CD4-positive, alpha-beta T cell treated with Interleukin-15 for 4 hours (primary cell): ENCODE measurements at regions not wholly inside any gene's neighbourhood (a gene's known extent, or its start where the extent isn't known, plus 50 kb on each side); places are given as distances from the start of the nearest gene placed in this dataset.

Source experiments
- DNase-seq: peaks from one replicate; pipeline ENCODE4 v3.0.0-alpha.2; 2020; ENCODE audit warnings: low spot score

DNA sequence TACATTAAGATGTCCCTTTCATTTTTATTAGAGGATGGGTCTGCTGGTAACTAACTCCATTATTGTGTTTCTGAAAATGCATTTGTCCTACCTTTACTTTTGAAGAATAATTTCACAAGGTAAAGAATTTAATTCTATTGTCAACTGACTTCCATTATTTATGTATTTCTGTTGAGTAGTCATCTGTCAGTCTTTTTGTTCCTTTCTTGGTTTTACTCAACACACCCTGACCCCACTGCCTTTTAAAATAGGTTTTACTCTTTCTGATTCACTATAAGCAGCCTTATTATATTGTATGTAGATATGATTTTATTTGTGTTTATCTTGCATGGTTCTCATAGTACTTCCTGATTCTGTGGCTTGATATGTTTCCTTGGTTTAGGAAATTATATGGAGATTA is 237.5 kb downstream of the TGFB2 start:
- no peak for DNase-seq

DNA sequence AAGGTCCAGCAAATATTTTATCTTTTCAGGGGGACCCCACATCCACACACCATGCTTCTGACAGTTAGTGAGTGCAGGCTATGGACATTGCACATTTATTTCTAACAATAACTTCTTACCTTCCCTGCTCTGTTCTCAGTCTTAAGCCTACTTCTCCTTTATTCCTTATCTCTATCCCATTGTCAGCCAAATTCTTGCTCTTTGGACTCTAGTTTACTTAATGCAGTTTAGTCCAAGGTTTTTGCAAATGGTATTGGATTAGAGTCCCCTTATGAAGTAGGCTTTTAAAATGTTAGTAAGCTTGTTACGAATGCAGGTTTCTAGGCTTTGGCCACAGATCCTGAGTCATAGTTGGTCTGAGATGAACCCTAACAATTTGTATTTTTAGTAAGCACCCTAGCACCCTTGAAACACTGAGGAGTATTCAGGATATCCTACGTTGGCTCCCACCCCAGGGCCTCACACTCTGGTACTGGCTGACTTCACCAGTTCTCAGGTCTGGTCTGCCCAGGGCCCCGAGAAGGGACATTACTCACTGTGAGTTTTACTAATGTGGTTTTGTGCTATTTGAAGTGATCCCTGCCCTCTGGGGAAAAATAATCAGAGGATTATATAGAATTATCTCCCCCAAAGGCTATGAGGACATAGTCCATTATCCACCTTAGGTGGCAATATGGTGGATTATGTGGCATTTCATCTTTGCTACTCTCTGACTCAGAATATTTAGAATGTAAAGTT is 239.5 kb downstream of the TGFB2 start:
- no peak for DNase-seq

GRCh38 chr1:218585511-218586184 is 240.5 kb downstream of the TGFB2 start:
- DNase-seq, result no peak

DNA sequence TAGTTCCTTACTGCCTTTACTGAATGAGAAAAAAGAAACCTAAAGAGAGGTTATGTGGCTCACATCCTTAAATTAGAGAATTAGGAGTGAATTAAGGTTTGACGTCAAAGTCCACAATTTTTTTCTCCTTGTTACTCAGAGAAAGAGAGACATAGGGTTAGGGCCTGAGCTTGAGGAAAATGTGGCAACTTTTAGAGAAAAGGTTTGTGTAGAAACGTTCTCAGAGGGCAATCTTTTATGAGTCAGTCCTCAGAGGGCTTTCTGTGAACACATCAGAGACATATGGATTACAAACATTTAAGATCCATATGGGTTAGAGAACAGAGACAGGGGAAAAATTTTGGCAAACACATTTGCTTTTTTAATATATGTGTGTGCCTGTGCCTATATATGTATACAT is 242.8 kb downstream of the TGFB2 start:
- no peak for DNase-seq

GRCh38 chr1:218588540-218589172 is 243.5 kb downstream of the TGFB2 start:
- DNase-seq, result no peak

DNA sequence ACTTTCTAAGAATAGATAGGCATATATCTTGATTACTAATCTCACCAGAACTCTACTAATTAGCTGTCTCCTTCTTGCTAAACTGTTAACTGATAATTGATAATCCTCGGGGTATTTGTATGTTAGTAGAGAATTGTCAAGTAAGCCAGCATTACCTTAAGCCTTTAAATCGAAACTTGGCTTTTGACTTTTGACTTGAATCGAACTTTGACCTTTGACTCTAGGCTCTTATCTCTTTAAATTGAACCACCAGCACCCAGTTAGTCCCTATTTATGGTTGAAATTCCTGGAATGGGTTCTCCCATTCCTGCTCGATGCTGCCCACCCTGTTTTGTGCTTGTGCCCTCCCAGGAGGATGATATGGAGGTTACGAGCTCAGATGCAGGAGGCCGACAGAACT is 244.4 kb downstream of the TGFB2 start:
- no peak for DNase-seq

DNA sequence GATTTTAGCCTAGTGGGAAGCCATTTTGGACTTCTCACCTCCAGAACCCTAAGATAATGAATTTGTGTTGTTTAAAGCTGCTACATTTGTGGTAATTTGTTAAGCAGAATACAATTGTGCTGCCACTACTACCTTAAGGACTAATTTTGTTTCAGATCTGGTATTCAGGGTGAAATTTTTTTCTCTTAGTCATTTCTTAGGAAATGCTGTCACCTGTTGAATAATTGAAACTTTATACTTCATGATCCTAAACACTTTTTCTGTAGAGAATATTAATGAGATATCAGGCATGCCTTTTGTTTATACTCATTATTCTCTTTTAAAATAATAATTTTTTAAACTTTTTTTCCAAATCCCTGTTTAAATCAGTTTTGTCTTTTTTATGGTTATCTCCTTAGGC is 246.8 kb downstream of the TGFB2 start:
- no peak for DNase-seq

- DNase-seq, result no peak
Measured at GRCh38 chr1:218592688-218593087, 247.6 kb downstream of the TGFB2 start.

DNA sequence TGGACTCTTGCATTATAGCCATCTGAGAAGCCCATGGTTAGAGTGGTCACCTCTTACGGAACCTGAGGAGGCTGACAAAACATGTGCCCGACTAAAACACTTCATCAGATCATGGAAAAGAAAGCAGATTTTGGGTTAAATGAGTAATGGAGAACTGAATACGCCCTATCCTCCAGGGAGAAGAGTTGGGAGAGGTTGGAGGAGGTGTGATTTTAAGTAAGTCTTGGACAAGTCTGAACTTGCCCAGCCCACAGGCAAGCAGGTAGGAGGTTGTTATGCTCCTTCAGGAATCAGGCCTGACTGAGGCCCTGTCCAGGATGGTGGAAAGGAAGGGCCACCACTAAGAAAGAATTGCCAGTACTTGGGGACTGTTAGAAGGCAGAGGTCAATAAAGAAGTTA is 255.8 kb downstream of the TGFB2 start:
- DNase-seq, result no peak

GRCh38 chr1:218604217-218604616 is 259.1 kb downstream of the TGFB2 start:
- no peak for DNase-seq

DNA sequence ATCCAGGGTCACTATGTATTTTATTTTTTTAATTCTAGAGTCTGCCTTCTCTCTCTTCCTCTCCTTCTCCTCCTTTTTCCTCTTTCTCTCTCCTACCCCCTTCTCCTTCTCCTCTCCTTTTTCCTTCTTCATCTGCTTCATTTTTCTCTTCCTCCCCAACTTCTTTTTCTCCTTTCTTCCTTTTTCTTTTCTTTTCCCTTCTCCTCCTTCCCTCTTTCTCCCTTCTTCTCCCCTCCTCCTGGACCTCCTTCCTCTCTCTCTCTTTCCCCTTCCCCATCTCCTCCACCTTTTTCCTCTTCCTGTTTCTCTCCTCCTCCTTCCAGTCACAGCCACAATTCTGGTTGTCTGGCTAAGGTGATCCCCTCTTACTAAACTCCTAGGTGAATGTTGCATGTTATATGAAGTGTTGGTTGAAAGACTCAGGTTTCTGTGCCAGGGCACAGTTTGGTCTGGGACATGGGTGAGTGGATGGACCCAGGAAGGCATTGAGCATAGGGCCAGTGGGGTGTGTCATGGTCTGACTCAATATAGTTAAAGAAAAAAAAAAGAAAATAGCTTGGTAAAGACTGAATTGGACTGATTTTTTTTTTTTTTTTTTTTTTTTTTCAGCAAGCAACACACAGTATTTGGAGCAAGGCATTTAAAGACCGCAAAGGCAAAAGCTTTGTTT is 266.9 kb downstream of the TGFB2 start:
- DNase-seq, result no peak

- DNase-seq, result no peak
Measured at GRCh38 chr1:218613105-218613504, 268.0 kb downstream of the TGFB2 start.

DNA sequence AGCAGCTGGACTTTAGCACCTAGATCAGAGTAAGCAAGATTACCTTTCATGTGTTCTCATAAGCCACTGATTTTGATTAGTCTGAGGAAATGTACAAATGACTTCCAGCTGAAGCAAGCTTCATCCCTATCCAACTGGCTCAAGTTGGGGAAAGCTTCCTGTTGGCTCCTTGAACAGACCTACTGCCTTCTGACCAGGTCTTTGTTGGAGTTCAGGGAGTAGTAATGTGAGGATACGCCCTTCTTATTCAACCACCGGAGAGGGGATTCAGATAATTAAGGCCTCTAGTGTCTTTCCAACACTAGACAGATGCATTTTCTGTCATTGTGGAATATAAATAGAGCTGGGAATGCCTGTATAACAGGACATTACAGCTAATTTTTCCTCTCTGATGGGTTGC is 268.9 kb downstream of the TGFB2 start:
- DNase-seq, result no peak

- no peak for DNase-seq
Measured at GRCh38 chr1:218616681-218617080, 271.5 kb downstream of the TGFB2 start.

DNA sequence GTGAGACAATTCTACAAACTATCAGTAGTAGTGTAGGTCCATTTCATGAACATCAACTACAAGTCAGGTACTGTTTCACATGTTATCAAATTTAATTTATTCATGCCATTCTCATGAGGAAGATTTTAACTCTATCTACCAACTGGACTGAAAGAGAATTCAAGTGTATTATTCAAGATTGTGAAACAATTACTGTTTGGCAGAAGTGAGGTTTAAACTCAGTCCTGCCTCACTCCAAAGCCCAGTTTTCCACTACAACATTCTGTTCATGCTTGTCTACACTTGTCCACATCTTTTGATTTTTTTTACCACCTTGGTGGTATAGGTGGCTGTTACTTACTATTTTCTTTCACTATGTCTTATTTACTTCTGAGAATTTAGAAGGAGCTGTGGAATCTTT is 272.9 kb downstream of the TGFB2 start:
- no peak for DNase-seq

- no peak for DNase-seq
Measured at GRCh38 chr1:218620956-218621355, 275.8 kb downstream of the TGFB2 start.

DNA sequence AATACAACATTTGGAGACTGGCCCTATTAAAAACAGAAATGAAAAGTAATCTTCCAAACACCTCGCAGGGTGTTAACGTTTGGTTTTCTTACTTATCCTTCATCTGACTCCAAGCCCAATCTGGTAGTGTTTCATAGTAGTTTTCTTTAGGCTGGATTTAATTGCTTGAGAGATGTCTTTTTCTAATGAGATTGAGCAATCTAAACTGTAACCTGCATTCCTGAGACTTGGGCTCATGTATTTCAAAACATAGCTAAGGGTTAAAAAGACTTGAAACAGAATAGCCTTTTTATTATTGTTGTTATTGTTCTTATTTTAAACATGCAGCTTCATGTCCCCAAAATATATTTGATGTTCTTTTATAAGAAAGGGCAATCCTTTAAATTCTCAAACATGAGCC is 278.9 kb downstream of the TGFB2 start:
- no peak for DNase-seq

DNA sequence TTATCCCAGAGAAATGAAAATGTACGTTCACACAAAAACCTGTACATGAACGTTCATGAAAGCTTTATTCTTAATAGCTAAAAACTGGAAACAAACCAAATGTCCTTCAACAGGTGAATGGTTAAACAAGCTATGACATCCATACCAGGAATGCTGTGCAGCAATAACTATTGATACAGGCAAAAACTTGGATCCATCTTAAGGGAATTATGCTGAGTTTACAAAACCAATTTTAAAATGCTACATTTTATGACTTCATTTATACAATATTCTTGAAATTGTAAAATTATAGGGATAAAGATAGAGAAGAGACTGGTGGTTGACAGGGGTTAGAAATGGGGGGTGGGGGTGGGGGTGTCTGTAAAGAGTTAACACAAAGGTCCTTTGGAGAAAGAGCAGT is 280.3 kb downstream of the TGFB2 start:
- DNase-seq, result no peak

DNA sequence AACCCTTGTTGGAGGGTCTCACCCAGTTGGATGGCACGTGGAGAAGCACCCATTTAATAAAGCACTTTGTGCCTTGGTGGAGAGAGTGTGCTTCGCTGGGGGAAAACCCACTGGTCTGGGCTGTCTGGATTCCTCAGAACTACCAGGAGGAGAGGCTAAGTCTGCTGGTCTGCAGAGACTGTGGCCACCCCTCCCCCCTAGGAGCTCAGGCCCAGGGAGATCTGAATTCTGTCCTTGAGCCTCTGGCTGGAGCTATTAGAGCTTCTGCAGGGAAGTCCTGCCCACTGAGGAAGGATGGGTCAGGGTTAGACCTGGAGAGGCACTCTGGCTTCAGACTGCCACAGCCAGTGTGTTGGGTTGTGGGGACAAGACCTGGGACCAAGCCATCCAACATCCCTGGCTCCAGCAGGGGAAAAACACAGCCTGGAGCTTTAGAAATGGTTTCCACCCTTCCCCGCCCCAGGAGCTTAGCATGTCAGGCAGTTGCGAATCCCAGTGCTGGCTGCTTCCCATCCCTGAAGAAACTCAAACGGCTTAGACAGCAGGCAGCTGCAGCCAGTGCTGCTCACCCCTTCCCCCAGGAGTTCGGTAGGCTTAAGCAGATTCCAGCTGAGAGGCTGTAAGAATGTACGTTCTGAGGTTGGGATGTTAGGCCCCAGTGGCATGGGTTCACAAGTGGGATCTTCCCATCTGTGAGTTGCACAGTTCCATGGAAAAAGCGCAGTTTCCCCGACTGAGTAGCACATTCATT is 288.3 kb downstream of the TGFB2 start:
- DNase-seq, result no peak

- no peak for DNase-seq
Measured at GRCh38 chr1:218634212-218634611, 289.1 kb downstream of the TGFB2 start.

- DNase-seq, result no peak
Measured at GRCh38 chr1:218636548-218636947, 291.4 kb downstream of the TGFB2 start.

GRCh38 chr1:218640173-218640572 is 295.0 kb downstream of the TGFB2 start:
- no peak for DNase-seq
